ENCODE measurements at regions not wholly inside any gene's neighbourhood (a gene's known extent, or its start where the extent isn't known, plus 50 kb on each side); places are given as distances from the start of the nearest gene placed in this dataset.
A peak's percentile ranks its signal among the peaks of the same experiment; 100 is the strongest.

GRCh38 chr22:27454807-27455450 is 346.6 kb downstream of the MN1 start:
- H3K18ac ChIP-seq (ENCODE audit: extremely low read depth, low read length), result no peak overlapping the region; the same call in 1 of the 2 replicates
- WGBS, 2 experiments (ENCODE audit: extremely low coverage in 1 of 2, insufficient coverage in 1 of 2, insufficient read length in 1 of 2, insufficient replicate concordance in 2 of 2, low coverage in 1 of 2, low lambda C conversion rate in 2 of 2, missing lambda C conversion rate in 1 of 2), result 86% methylated on average over 4 of the region's 4 CpGs; no CpG with 5 or more reads in 1 of the 2 experiments
- no peak overlapping the region for H3K56ac ChIP-seq (replicated peaks; ENCODE audit: insufficient read length, low read depth, low read length)
- H3K79me2 ChIP-seq (ENCODE audit: control insufficient read depth in 1 of 2, insufficient read depth in 2 of 2, low read length in 2 of 2), result no peaks in the 10 kb centered on the region
- peak overlapping the region in 1 of 2 experiments; percentile 14; a peak in 1 of 4 replicates for H3K4me2 ChIP-seq (ENCODE audit: insufficient read depth in 1 of 2, low read depth in 2 of 2, low read length in 2 of 2)
- H4K91ac ChIP-seq (replicated peaks; ENCODE audit: insufficient read length, low read length), result no peak overlapping the region
- H2AFZ ChIP-seq (ENCODE audit: low read length), result no peak overlapping the region
- H3K27me3 ChIP-seq (replicated peaks in 1 of 4; ENCODE audit: control insufficient read depth in 3 of 4, extremely low read depth in 1 of 4, insufficient read depth in 3 of 4, low read length in 3 of 4), result no peaks in the 10 kb centered on the region; a peak in 1 of 7 replicates
- FAIRE-seq (no peak), DNase-seq (ENCODE audit: low read depth in 1 of 2, low spot score in 2 of 2) (no peak)
- no peak overlapping the region for H2BK5ac ChIP-seq (ENCODE audit: low read depth, low read length)
- 0 out of 4 replicates have a peak, but pooled peaks cover 0 to 2% of the 10 kb centered on the region in 2 experiments for H3K9me3 ChIP-seq (ENCODE audit: insufficient read depth in 2 of 2, low read depth in 1 of 2, low read length in 1 of 2)
- no peaks in the 10 kb centered on the region for H3K79me1 ChIP-seq (ENCODE audit: low read depth, low read length)
- H2BK12ac ChIP-seq (ENCODE audit: low read depth, low read length), result no peak overlapping the region
- no peaks in the 10 kb centered on the region for H4K20me1 ChIP-seq (replicated peaks in 1 of 2; ENCODE audit: control insufficient read depth in 1 of 2, insufficient read depth in 2 of 2, low read length in 2 of 2)
- no peak overlapping the region for H2BK20ac ChIP-seq (ENCODE audit: low read length)
- H3K23ac ChIP-seq (ENCODE audit: insufficient read length), result no peak overlapping the region
- POLR2A ChIA-PET (ENCODE audit: partially characterized antibody), result no interaction called here
- H4K5ac ChIP-seq (ENCODE audit: insufficient read length, low read depth, low read length), result no peak overlapping the region
- H3K14ac ChIP-seq (ENCODE audit: insufficient read length), result no peak overlapping the region
- H2BK120ac ChIP-seq (replicated peaks; ENCODE audit: low read depth, low read length), result no peak overlapping the region
- peaks cover 3 to 13% (median 5%) of the 10 kb centered on the region in 4 experiments for H3K4me1 ChIP-seq (replicated peaks in 1 of 4; ENCODE audit: control insufficient read depth in 3 of 4, insufficient read depth in 4 of 4, low read length in 3 of 4)
- CTCF ChIA-PET (ENCODE audit: partially characterized antibody), result interaction anchor here (0.6 to 1.6 kb wide), 2 partner anchors 38 to 66 kb away, joined by 3 read pairs; no protein-coding TSS in a partner anchor
- no peaks in the 10 kb centered on the region for H3K36me3 ChIP-seq (ENCODE audit: control insufficient read depth in 2 of 4, insufficient read depth in 4 of 4, low read length in 3 of 4)
- TF ChIP-seq SAP30 (IDR thresholded peaks at IDR 0.05; ENCODE audit: insufficient read depth, insufficient replicate concordance, low read length) (no peak), ATF3 (IDR thresholded peaks at IDR 0.05; ENCODE audit: insufficient read depth, low read depth, low read length) (no peak), TBP (IDR thresholded peaks at IDR 0.05; ENCODE audit: low read depth, low read length) (no peak), SIN3A (conservative IDR thresholded peaks at IDR 0.05 in 1 of 2, IDR thresholded peaks at IDR 0.05 in 1 of 2; ENCODE audit: low read depth in 1 of 2, low read length in 2 of 2) (peak in 1 of 2 experiments; percentile 78; a peak in 2 of 4 replicates)
- H3K4ac ChIP-seq (replicated peaks; ENCODE audit: insufficient read length, low read depth, low read length), result no peak overlapping the region
- no peak overlapping the region for H3K9ac ChIP-seq (replicated peaks in 1 of 4; ENCODE audit: extremely low read depth in 1 of 4, low read depth in 3 of 4, low read length in 3 of 4)
- H3K27ac ChIP-seq (ENCODE audit: low read depth, low read length), result no peak overlapping the region
- H3K23me2 ChIP-seq (ENCODE audit: low read depth, low read length), result peaks cover 7% of the 10 kb centered on the region; the same call in 1 of the 2 replicates
- H4K8ac ChIP-seq (ENCODE audit: extremely low read depth, insufficient read depth, low read length), result no peak overlapping the region
- H2AK5ac ChIP-seq (ENCODE audit: low read depth, low read length), result no peak overlapping the region
- no peak overlapping the region for H3K4me3 ChIP-seq (ENCODE audit: extremely low read depth in 1 of 4, insufficient read depth in 2 of 4, low read depth in 3 of 4, low read length in 4 of 4)
- no peak overlapping the region for H2BK15ac ChIP-seq (ENCODE audit: low read length)

Data from H1 (cell line).